ENCODE measurements at regions not wholly inside any gene's neighbourhood (a gene's known extent, or its start where the extent isn't known, plus 50 kb on each side); places are given as distances from the start of the nearest gene placed in this dataset.

GRCh38 chr3:64995857-64996551 is 308.2 kb upstream of the ADAMTS9 start:
- H3K27ac ChIP-seq (ENCODE audit: low read depth, low read length): no peak overlapping the region
- CTCF ChIA-PET: interaction anchor here (0.8 kb wide), 1 partner anchor 13 kb away, joined by 3 read pairs; no protein-coding TSS in a partner anchor

GRCh38 chr3:64993781-64994180 is 306.0 kb upstream of the ADAMTS9 start:
- H3K9me3 ChIP-seq (ENCODE audit: control insufficient read depth, insufficient read depth, low read length): no peaks in the 10 kb centered on the region
- H3K4me3 ChIP-seq (ENCODE audit: low read depth, low read length): no peak overlapping the region
- ChIA-PET POLR2A (no interaction called here), CTCF (no interaction called here)
- H3K27ac ChIP-seq (ENCODE audit: low read depth, low read length): no peak overlapping the region
- no peak for TF ChIP-seq CTCF (IDR thresholded peaks at IDR 0.05; ENCODE audit: low read depth, low read length)
- DNase-seq (ENCODE audit: low read depth, low spot score): no peak
- H3K27me3 ChIP-seq (ENCODE audit: control insufficient read depth, insufficient read depth, low read length): no peaks in the 10 kb centered on the region

More at GRCh38 chr3:64995857-64996551, 308.2 kb upstream of the ADAMTS9 start:
- Histone ChIP-seq H3K9me3 (ENCODE audit: control insufficient read depth, insufficient read depth, low read length) (no peaks in the 10 kb centered on the region), H3K4me3 (ENCODE audit: low read depth, low read length) (no peak overlapping the region), H3K27me3 (ENCODE audit: control insufficient read depth, insufficient read depth, low read length) (no peaks in the 10 kb centered on the region)
- POLR2A ChIA-PET: no interaction called here
- TF ChIP-seq CTCF (IDR thresholded peaks at IDR 0.05; ENCODE audit: low read depth, low read length): no peak
- DNase-seq (ENCODE audit: low read depth, low spot score): no peak

- POLR2A ChIA-PET: no interaction called here
- CTCF ChIA-PET: no interaction called here
- H3K9me3 ChIP-seq (ENCODE audit: control insufficient read depth, insufficient read depth, low read length): no peaks in the 10 kb centered on the region
- no peaks in the 10 kb centered on the region for H3K27me3 ChIP-seq (ENCODE audit: control insufficient read depth, insufficient read depth, low read length)
- H3K27ac ChIP-seq (ENCODE audit: low read depth, low read length): no peak overlapping the region
- no peak for DNase-seq (ENCODE audit: low read depth, low spot score)
- TF ChIP-seq CTCF (IDR thresholded peaks at IDR 0.05; ENCODE audit: low read depth, low read length): no peak
- no peak overlapping the region for H3K4me3 ChIP-seq (ENCODE audit: low read depth, low read length)
These were observed 304.9 kb upstream of the ADAMTS9 start for GRCh38 chr3:64992530-64993285.

GRCh38 chr3:64988188-64988587 is 300.4 kb upstream of the ADAMTS9 start:
- DNase-seq (ENCODE audit: low read depth, low spot score): no peak
- Histone ChIP-seq H3K27ac (ENCODE audit: low read depth, low read length) (no peak overlapping the region), H3K4me3 (ENCODE audit: low read depth, low read length) (no peak overlapping the region), H3K27me3 (ENCODE audit: control insufficient read depth, insufficient read depth, low read length) (no peaks in the 10 kb centered on the region), H3K9me3 (ENCODE audit: control insufficient read depth, insufficient read depth, low read length) (no peaks in the 10 kb centered on the region)
- POLR2A ChIA-PET: no interaction called here
- CTCF ChIA-PET: no interaction called here
- TF ChIP-seq CTCF (IDR thresholded peaks at IDR 0.05; ENCODE audit: low read depth, low read length): no peak

GRCh38 chr3:64987726-64988125 is 299.9 kb upstream of the ADAMTS9 start:
- Histone ChIP-seq H3K9me3 (ENCODE audit: control insufficient read depth, insufficient read depth, low read length) (no peaks in the 10 kb centered on the region), H3K27me3 (ENCODE audit: control insufficient read depth, insufficient read depth, low read length) (no peaks in the 10 kb centered on the region), H3K4me3 (ENCODE audit: low read depth, low read length) (no peak overlapping the region), H3K27ac (ENCODE audit: low read depth, low read length) (no peak overlapping the region)
- no peak for DNase-seq (ENCODE audit: low read depth, low spot score)
- TF ChIP-seq CTCF (IDR thresholded peaks at IDR 0.05; ENCODE audit: low read depth, low read length): no peak
- ChIA-PET POLR2A (no interaction called here), CTCF (no interaction called here)
